PC-3 (cell line): ENCODE measurements at regions not wholly inside any gene's neighbourhood (a gene's known extent, or its start where the extent isn't known, plus 50 kb on each side); places are given as distances from the start of the nearest gene placed in this dataset.

Experiments
- CTCF ChIP-seq: fragments of 300-600 bp; sonication (generic); conservative IDR thresholded peaks from 2 replicates; pipeline ENCODE4 v1.5.1; 2017; ENCODE audit warnings: antibody characterized with exemption, low read depth, mild to moderate bottlenecking, low read length
- EZH2 ChIP-seq: fragments of 300-600 bp; sonication (generic); IDR thresholded peaks from one replicate; pipeline ENCODE4 v1.6.1; 2017; ENCODE audit warnings: antibody characterized with exemption, mild to moderate bottlenecking, low read length; ENCODE audit not compliant: unreplicated experiment
- EZH2phosphoT487 ChIP-seq: fragments of 300-600 bp; sonication (generic); IDR thresholded peaks from 2 replicates; pipeline ENCODE4 v1.6.1; 2018; ENCODE audit warnings: mild to moderate bottlenecking, antibody characterized with exemption, low read length, borderline replicate concordance

GRCh38 chr1:30476476-30476875 is 246.9 kb downstream of the MATN1 start:
- TF ChIP-seq CTCF (no peak), EZH2phosphoT487 (no peak), EZH2 (no peak)
